ENCODE measurements at regions not wholly inside any gene's neighbourhood (a gene's known extent, or its start where the extent isn't known, plus 50 kb on each side); places are given as distances from the start of the nearest gene placed in this dataset.
"Not testable (repeated sequence)": the region's sequence is repeated elsewhere in the genome, so short reads cannot be mapped to it uniquely, and the experiment has no call there.

DNA sequence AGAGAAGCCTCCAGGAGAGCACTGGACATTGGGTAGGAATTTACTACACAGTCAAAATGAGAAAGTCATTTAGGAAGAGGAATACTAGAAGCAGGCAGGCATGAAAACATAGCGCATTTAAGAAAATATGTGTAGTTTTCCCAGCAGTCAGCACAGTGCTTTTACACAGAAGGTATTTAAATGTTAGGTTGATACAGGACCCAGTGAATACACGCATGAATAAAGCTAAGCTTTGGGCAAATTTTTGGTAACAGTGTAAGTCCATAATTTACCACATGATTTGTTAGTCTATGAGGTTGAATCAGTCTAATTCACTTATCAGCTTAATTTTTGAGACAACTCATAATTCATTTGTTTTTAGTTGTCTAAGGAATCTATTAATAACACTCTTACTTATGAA lies 421.7 kb upstream of the CDH20 start:
- no peaks in the 10 kb centered on the region for H3K9me3 ChIP-seq (ENCODE audit: control insufficient read depth in 4 of 4, low read length in 3 of 4)
- no peak for DNase-seq (ENCODE audit: low spot score)
- 79% methylated on average over 2 of the region's 2 CpGs for WGBS
- H3K27me3 ChIP-seq (ENCODE audit: control insufficient read depth in 4 of 4, insufficient read depth in 4 of 4, low read length in 3 of 4): no peaks in the 10 kb centered on the region
- no peak overlapping the region for H3K27ac ChIP-seq (ENCODE audit: low read depth in 1 of 2, low read length in 2 of 2)
- no peak overlapping the region for H3K9ac ChIP-seq (ENCODE audit: low read depth in 1 of 2, low read length in 2 of 2)
- no peak overlapping the region for H3K4me3 ChIP-seq (ENCODE audit: low read depth in 1 of 3, low read length in 3 of 3)
- no peaks in the 10 kb centered on the region for H3K36me3 ChIP-seq (ENCODE audit: control insufficient read depth in 4 of 4, insufficient read depth in 3 of 4, low read depth in 1 of 4, low read length in 3 of 4)
- H3K4me1 ChIP-seq (ENCODE audit: control insufficient read depth in 4 of 4, insufficient read depth in 4 of 4, low read length in 3 of 4): no peaks in the 10 kb centered on the region
- TF ChIP-seq NR2F2 (IDR thresholded peaks at IDR 0.05): no peak
- TF ChIP-seq, protein P1, sequence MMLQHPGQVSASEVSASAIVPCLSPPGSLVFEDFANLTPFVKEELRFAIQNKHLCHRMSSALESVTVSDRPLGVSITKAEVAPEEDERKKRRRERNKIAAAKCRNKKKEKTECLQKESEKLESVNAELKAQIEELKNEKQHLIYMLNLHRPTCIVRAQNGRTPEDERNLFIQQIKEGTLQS (IDR thresholded peaks at IDR 0.05): no peak
- no peak for TF ChIP-seq FOXA2 (IDR thresholded peaks at IDR 0.05)

DNA sequence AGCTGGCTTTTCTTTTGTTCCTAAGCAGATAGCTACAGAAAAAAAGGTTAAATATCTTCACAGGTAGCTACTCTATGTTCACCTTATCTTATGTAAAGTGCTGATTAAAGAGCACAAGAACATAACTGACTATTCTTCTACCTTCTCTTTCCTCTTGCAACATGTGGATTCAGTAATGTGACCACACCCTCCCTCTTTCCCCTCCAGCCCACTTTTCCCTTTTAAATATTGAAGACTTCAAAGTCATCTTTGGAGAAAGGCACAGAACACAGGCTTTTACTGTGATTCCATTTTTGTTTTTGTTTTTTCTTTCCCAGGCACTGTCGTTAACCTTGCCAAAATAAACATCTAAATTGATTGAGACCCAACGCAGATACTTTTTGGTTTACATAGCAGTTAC lies 418.1 kb upstream of the CDH20 start:
- H3K27me3 ChIP-seq (ENCODE audit: control insufficient read depth in 4 of 4, insufficient read depth in 4 of 4, low read length in 3 of 4): no peaks in the 10 kb centered on the region
- TF ChIP-seq HNF4G (IDR thresholded peaks at IDR 0.05) (no peak), JUND (IDR thresholded peaks at IDR 0.05) (no peak), FOXA2 (IDR thresholded peaks at IDR 0.05) (no peak)
- TF ChIP-seq, protein P2, sequence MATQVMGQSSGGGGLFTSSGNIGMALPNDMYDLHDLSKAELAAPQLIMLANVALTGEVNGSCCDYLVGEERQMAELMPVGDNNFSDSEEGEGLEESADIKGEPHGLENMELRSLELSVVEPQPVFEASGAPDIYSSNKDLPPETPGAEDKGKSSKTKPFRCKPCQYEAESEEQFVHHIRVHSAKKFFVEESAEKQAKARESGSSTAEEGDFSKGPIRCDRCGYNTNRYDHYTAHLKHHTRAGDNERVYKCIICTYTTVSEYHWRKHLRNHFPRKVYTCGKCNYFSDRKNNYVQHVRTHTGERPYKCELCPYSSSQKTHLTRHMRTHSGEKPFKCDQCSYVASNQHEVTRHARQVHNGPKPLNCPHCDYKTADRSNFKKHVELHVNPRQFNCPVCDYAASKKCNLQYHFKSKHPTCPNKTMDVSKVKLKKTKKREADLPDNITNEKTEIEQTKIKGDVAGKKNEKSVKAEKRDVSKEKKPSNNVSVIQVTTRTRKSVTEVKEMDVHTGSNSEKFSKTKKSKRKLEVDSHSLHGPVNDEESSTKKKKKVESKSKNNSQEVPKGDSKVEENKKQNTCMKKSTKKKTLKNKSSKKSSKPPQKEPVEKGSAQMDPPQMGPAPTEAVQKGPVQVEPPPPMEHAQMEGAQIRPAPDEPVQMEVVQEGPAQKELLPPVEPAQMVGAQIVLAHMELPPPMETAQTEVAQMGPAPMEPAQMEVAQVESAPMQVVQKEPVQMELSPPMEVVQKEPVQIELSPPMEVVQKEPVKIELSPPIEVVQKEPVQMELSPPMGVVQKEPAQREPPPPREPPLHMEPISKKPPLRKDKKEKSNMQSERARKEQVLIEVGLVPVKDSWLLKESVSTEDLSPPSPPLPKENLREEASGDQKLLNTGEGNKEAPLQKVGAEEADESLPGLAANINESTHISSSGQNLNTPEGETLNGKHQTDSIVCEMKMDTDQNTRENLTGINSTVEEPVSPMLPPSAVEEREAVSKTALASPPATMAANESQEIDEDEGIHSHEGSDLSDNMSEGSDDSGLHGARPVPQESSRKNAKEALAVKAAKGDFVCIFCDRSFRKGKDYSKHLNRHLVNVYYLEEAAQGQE (IDR thresholded peaks at IDR 0.05): no peak
- WGBS: 21% methylated on average over 2 of the region's 2 CpGs
- no peaks in the 10 kb centered on the region for H3K36me3 ChIP-seq (ENCODE audit: control insufficient read depth in 4 of 4, insufficient read depth in 3 of 4, low read depth in 1 of 4, low read length in 3 of 4)
- H3K9ac ChIP-seq (ENCODE audit: low read depth in 1 of 2, low read length in 2 of 2): no peak overlapping the region
- no peak for DNase-seq (ENCODE audit: low spot score)
- H3K27ac ChIP-seq (ENCODE audit: low read depth in 1 of 2, low read length in 2 of 2): no peak overlapping the region
- H3K9me3 ChIP-seq (ENCODE audit: control insufficient read depth in 4 of 4, low read length in 3 of 4): no peaks in the 10 kb centered on the region
- H3K4me1 ChIP-seq (ENCODE audit: control insufficient read depth in 4 of 4, insufficient read depth in 4 of 4, low read length in 3 of 4): no peaks in the 10 kb centered on the region
- no peak overlapping the region for H3K4me3 ChIP-seq (ENCODE audit: low read depth in 1 of 3, low read length in 3 of 3)

DNA sequence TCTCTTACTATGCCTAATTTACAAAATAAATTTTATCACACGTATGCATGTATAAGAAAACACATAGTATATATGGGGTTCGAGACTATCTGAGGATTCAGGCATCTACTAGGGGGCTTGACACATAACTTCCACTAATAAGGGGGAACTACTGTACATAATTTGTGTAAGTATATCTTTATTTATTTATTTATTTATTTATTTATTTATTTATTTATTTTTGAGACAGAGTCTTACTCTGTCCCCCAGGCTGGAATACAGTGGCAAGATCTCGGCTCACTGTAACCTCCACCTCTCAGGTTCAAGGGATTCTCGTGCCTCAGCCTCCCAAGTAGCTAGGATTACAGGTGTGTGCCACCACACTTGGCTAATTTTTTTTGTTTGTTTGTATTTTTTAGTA lies 414.4 kb upstream of the CDH20 start:
- not testable (repeated sequence) for H3K4me3 ChIP-seq (ENCODE audit: low read depth in 1 of 3, low read length in 3 of 3); H3K4me1 ChIP-seq (ENCODE audit: control insufficient read depth in 4 of 4, insufficient read depth in 4 of 4, low read length in 3 of 4); H3K27ac ChIP-seq (ENCODE audit: low read depth in 1 of 2, low read length in 2 of 2); H3K9ac ChIP-seq (ENCODE audit: low read depth in 1 of 2, low read length in 2 of 2); H3K9me3 ChIP-seq (ENCODE audit: control insufficient read depth in 4 of 4, low read length in 3 of 4); H3K36me3 ChIP-seq (ENCODE audit: control insufficient read depth in 4 of 4, insufficient read depth in 3 of 4, low read depth in 1 of 4, low read length in 3 of 4); H3K27me3 ChIP-seq (ENCODE audit: control insufficient read depth in 4 of 4, insufficient read depth in 4 of 4, low read length in 3 of 4); DNase-seq (ENCODE audit: low spot score)
- WGBS: 81% methylated on average over 4 of the region's 4 CpGs

DNA sequence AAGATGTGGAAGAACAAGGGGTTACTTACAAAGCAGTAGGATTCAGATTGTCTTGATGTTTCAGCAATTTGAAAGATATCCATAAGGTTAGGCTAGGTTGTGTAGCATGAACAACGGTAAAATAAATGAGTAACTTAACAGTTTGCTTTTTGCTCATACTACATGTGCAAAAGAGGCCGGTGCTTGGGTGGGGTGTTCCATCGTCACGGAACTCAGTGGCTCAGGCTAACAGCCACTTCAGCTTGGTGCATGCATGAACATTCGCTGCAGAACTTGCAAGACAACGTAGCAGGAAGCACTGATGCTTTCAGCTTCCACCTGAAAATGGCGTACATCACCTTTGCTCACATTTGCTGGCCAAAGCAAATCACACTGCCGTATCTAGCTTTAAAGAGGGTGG lies 407.3 kb upstream of the CDH20 start:
- Histone ChIP-seq H3K4me1 (ENCODE audit: control insufficient read depth in 4 of 4, insufficient read depth in 4 of 4, low read length in 3 of 4) (no peaks in the 10 kb centered on the region), H3K27ac (ENCODE audit: low read depth in 1 of 2, low read length in 2 of 2) (no peak overlapping the region), H3K4me3 (ENCODE audit: low read depth in 1 of 3, low read length in 3 of 3) (no peak overlapping the region), H3K9me3 (ENCODE audit: control insufficient read depth in 4 of 4, low read length in 3 of 4) (no peaks in the 10 kb centered on the region), H3K9ac (ENCODE audit: low read depth in 1 of 2, low read length in 2 of 2) (no peak overlapping the region), H3K27me3 (ENCODE audit: control insufficient read depth in 4 of 4, insufficient read depth in 4 of 4, low read length in 3 of 4) (no peaks in the 10 kb centered on the region), H3K36me3 (ENCODE audit: control insufficient read depth in 4 of 4, insufficient read depth in 3 of 4, low read depth in 1 of 4, low read length in 3 of 4) (no peaks in the 10 kb centered on the region)
- WGBS: 85% methylated on average over 8 of the region's 8 CpGs
- TF ChIP-seq HNF4G (IDR thresholded peaks at IDR 0.05) (no peak), EGR1 (IDR thresholded peaks at IDR 0.05; ENCODE audit: low read depth in 2 of 2) (no peak), HNF4A (conservative IDR thresholded peaks at IDR 0.05) (no peak)
- DNase-seq (ENCODE audit: low spot score): no peak
